ENCODE measurements at regions not wholly inside any gene's neighbourhood (a gene's known extent, or its start where the extent isn't known, plus 50 kb on each side); places are given as distances from the start of the nearest gene placed in this dataset.

- H3K4me2 ChIP-seq: no peak overlapping the region
- 83% methylated on average over 15 of the region's 15 CpGs for WGBS (ENCODE audit: low lambda C conversion rate, missing lambda C conversion rate)
- TF ChIP-seq, protein P1, sequence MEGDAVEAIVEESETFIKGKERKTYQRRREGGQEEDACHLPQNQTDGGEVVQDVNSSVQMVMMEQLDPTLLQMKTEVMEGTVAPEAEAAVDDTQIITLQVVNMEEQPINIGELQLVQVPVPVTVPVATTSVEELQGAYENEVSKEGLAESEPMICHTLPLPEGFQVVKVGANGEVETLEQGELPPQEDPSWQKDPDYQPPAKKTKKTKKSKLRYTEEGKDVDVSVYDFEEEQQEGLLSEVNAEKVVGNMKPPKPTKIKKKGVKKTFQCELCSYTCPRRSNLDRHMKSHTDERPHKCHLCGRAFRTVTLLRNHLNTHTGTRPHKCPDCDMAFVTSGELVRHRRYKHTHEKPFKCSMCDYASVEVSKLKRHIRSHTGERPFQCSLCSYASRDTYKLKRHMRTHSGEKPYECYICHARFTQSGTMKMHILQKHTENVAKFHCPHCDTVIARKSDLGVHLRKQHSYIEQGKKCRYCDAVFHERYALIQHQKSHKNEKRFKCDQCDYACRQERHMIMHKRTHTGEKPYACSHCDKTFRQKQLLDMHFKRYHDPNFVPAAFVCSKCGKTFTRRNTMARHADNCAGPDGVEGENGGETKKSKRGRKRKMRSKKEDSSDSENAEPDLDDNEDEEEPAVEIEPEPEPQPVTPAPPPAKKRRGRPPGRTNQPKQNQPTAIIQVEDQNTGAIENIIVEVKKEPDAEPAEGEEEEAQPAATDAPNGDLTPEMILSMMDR (IDR thresholded peaks at IDR 0.05; ENCODE audit: poor library complexity): no peak
- H3K4me1 ChIP-seq (ENCODE audit: insufficient read depth): no peaks in the 10 kb centered on the region
- H3K27ac ChIP-seq: no peak overlapping the region
- peaks cover 3% of the 10 kb centered on the region for H3K79me2 ChIP-seq
- no peak for DNase-seq (ENCODE audit: low spot score)
- H3K4me3 ChIP-seq: no peak overlapping the region
- H4K20me1 ChIP-seq (ENCODE audit: insufficient read depth, poor library complexity, severe bottlenecking): peaks cover 4% of the 10 kb centered on the region
- H3K36me3 ChIP-seq (replicated peaks; ENCODE audit: insufficient read depth, low read depth): no peaks in the 10 kb centered on the region
- no peak overlapping the region for H2AFZ ChIP-seq
- no peaks in the 10 kb centered on the region for H3K9me2 ChIP-seq (replicated peaks; ENCODE audit: insufficient read depth)
- H3K9me3 ChIP-seq (ENCODE audit: low read depth): no peaks in the 10 kb centered on the region
- no peaks in the 10 kb centered on the region for H3K27me3 ChIP-seq
Observed at GRCh38 chr11:70644343-70645060, 246.2 kb downstream of the CTTN start.

- Histone ChIP-seq H3K4me1 (ENCODE audit: insufficient read depth) (no peaks in the 10 kb centered on the region), H4K20me1 (ENCODE audit: insufficient read depth, poor library complexity, severe bottlenecking) (peaks cover 11% of the 10 kb centered on the region), H2AFZ (no peak overlapping the region), H3K9me3 (ENCODE audit: low read depth) (no peaks in the 10 kb centered on the region), H3K27ac (no peak overlapping the region), H3K4me2 (no peak overlapping the region), H3K27me3 (no peaks in the 10 kb centered on the region), H3K4me3 (no peak overlapping the region), H3K36me3 (replicated peaks; ENCODE audit: insufficient read depth, low read depth) (no peaks in the 10 kb centered on the region), H3K79me2 (peaks cover 3% of the 10 kb centered on the region), H3K9me2 (replicated peaks; ENCODE audit: insufficient read depth) (no peaks in the 10 kb centered on the region)
- no peak for DNase-seq (ENCODE audit: low spot score)
- WGBS (ENCODE audit: low lambda C conversion rate, missing lambda C conversion rate): 92% methylated on average over 9 of the region's 9 CpGs
- TF ChIP-seq EZH2 (IDR thresholded peaks at IDR 0.05; ENCODE audit: borderline replicate concordance) (no peak), EZH2phosphoT487 (IDR thresholded peaks at IDR 0.05; ENCODE audit: low read depth, severe bottlenecking, unreplicated experiment) (no peak)
- TF ChIP-seq, protein P1 (IDR thresholded peaks at IDR 0.05; ENCODE audit: poor library complexity): no peak
Observed at GRCh38 chr11:70645537-70645936, 247.2 kb downstream of the CTTN start.

- H2AFZ ChIP-seq: no peak overlapping the region
- H3K36me3 ChIP-seq (replicated peaks; ENCODE audit: insufficient read depth, low read depth): no peaks in the 10 kb centered on the region
- TF ChIP-seq, protein P1 (IDR thresholded peaks at IDR 0.05; ENCODE audit: poor library complexity): no peak
- TF ChIP-seq EZH2phosphoT487 (IDR thresholded peaks at IDR 0.05; ENCODE audit: low read depth, severe bottlenecking, unreplicated experiment): no peak
- no peak for TF ChIP-seq EZH2 (IDR thresholded peaks at IDR 0.05; ENCODE audit: borderline replicate concordance)
- no peaks in the 10 kb centered on the region for H3K9me3 ChIP-seq (ENCODE audit: low read depth)
- 76% methylated on average over 6 of the region's 6 CpGs for whole genome bisulfite sequencing (ENCODE audit: low lambda C conversion rate, missing lambda C conversion rate)
- DNase-seq (ENCODE audit: low spot score): no peak
- no peaks in the 10 kb centered on the region for H3K9me2 ChIP-seq (replicated peaks; ENCODE audit: insufficient read depth)
- H3K27ac ChIP-seq: no peak overlapping the region
- peaks cover 15% of the 10 kb centered on the region for H4K20me1 ChIP-seq (ENCODE audit: insufficient read depth, poor library complexity, severe bottlenecking)
- H3K27me3 ChIP-seq: no peaks in the 10 kb centered on the region
- no peak overlapping the region for H3K4me3 ChIP-seq
- H3K4me2 ChIP-seq: no peak overlapping the region
- H3K4me1 ChIP-seq (ENCODE audit: insufficient read depth): no peaks in the 10 kb centered on the region
- peaks cover 3% of the 10 kb centered on the region for H3K79me2 ChIP-seq
Observed at GRCh38 chr11:70646272-70647049, 248.1 kb downstream of the CTTN start.
